Lung (tissue), 11 donors: ENCODE measurements at regions not wholly inside any gene's neighbourhood (a gene's known extent, or its start where the extent isn't known, plus 50 kb on each side); places are given as distances from the start of the nearest gene placed in this dataset.

ENCODE experiments used
- ATAC-seq: fragments of 200-7000 bp; cut with Tn5 transposase; one replicate; pipeline ENCODE4 v1.9.1; 2020; ENCODE audit warnings: moderate number of reproducible peaks; ENCODE audit not compliant: insufficient read depth, low FRiP score
- DNase-seq, 3 donors: peaks; one replicate each; pipeline ENCODE4 v3.0.0-alpha.2; 2013 to 2017
- H3K27ac ChIP-seq, 2 donors: one replicate each; pipeline ENCODE4 v1.5.1; 2013; ENCODE audit warnings: mild to moderate bottlenecking in 2 of 2, moderate library complexity in 2 of 2, control low read depth in 1 of 2, inconsistent platforms in 1 of 2, low read depth in 1 of 2, low read length in 1 of 2
- H3K27me3 ChIP-seq, 3 donors: one replicate each; pipeline ENCODE4 v1.5.1; 2013; ENCODE audit warnings: low read length in 2 of 3; ENCODE audit not compliant: control insufficient read depth in 3 of 3, insufficient read depth in 3 of 3
- H3K36me3 ChIP-seq, 4 donors: one replicate each; pipeline ENCODE4 v1.5.1; 2013; ENCODE audit warnings: low read length in 4 of 4, mild to moderate bottlenecking in 1 of 4, moderate library complexity in 1 of 4; ENCODE audit not compliant: control insufficient read depth in 4 of 4, insufficient read depth in 4 of 4
- H3K4me1 ChIP-seq, 5 donors: one replicate each; pipeline ENCODE4 v1.5.1; 2013; ENCODE audit warnings: low read length in 5 of 5, mild to moderate bottlenecking in 2 of 5, moderate library complexity in 1 of 5; ENCODE audit not compliant: control insufficient read depth in 5 of 5, insufficient read depth in 5 of 5
- H3K4me3 ChIP-seq: one replicate; pipeline ENCODE4 v1.5.1; 2013; ENCODE audit warnings: mild to moderate bottlenecking, control low read depth, moderate library complexity
- H3K9ac ChIP-seq, 2 donors: one replicate each; pipeline ENCODE4 v1.5.1; 2013; ENCODE audit warnings: low read length in 2 of 2, control low read depth in 1 of 2; ENCODE audit not compliant: insufficient read depth in 1 of 2
- H3K9me3 ChIP-seq, 4 donors: one replicate each; pipeline ENCODE4 v1.5.1; 2013; ENCODE audit warnings: low read length in 3 of 4, mild to moderate bottlenecking in 1 of 4, moderate library complexity in 1 of 4; ENCODE audit not compliant: control insufficient read depth in 4 of 4, insufficient read depth in 3 of 4
- WGBS, 2 donors: extraction: QIAGEN DNeasy Blood & Tissue Kit; methylation state at CpG; one replicate each; pipeline ENCODE4 v1.1.7; 2013; 5-methylcytosine and 5-hydroxymethylcytosine counted together
- TF ChIP-seq, protein P1 (sequence below): IDR thresholded peaks from 2 replicates; pipeline ENCODE4 v1.5.1; 2012; ENCODE audit warnings: mild to moderate bottlenecking; ENCODE audit errors: control extremely low read depth, extremely low read depth
- donor health status: control.
- donor health status: control.
- donor health status: Bipolar disorder and iron deficiency.
- donor health status: healthy.
- donor health status: DM: yes; HTN: yes; CAD: no.

GRCh38 chr2:163420604-163421003, 315.2 kb downstream of the FIGN start:
- no peaks in the 10 kb centered on the region for H3K36me3 ChIP-seq
- DNase-seq, result no peak
- no peak for ATAC-seq
- no peaks in the 10 kb centered on the region for H3K9me3 ChIP-seq
- H3K9ac ChIP-seq, result no peak overlapping the region
- TF ChIP-seq, protein P1, sequence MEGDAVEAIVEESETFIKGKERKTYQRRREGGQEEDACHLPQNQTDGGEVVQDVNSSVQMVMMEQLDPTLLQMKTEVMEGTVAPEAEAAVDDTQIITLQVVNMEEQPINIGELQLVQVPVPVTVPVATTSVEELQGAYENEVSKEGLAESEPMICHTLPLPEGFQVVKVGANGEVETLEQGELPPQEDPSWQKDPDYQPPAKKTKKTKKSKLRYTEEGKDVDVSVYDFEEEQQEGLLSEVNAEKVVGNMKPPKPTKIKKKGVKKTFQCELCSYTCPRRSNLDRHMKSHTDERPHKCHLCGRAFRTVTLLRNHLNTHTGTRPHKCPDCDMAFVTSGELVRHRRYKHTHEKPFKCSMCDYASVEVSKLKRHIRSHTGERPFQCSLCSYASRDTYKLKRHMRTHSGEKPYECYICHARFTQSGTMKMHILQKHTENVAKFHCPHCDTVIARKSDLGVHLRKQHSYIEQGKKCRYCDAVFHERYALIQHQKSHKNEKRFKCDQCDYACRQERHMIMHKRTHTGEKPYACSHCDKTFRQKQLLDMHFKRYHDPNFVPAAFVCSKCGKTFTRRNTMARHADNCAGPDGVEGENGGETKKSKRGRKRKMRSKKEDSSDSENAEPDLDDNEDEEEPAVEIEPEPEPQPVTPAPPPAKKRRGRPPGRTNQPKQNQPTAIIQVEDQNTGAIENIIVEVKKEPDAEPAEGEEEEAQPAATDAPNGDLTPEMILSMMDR, result no peak
- H3K4me1 ChIP-seq, result no peaks in the 10 kb centered on the region
- no peak overlapping the region for H3K27ac ChIP-seq
- H3K4me3 ChIP-seq, result no peak overlapping the region
- 92 to 94% methylated on average over 2 of the region's 2 CpGs for WGBS, 2 donors
- no peaks in the 10 kb centered on the region for H3K27me3 ChIP-seq

DNA sequence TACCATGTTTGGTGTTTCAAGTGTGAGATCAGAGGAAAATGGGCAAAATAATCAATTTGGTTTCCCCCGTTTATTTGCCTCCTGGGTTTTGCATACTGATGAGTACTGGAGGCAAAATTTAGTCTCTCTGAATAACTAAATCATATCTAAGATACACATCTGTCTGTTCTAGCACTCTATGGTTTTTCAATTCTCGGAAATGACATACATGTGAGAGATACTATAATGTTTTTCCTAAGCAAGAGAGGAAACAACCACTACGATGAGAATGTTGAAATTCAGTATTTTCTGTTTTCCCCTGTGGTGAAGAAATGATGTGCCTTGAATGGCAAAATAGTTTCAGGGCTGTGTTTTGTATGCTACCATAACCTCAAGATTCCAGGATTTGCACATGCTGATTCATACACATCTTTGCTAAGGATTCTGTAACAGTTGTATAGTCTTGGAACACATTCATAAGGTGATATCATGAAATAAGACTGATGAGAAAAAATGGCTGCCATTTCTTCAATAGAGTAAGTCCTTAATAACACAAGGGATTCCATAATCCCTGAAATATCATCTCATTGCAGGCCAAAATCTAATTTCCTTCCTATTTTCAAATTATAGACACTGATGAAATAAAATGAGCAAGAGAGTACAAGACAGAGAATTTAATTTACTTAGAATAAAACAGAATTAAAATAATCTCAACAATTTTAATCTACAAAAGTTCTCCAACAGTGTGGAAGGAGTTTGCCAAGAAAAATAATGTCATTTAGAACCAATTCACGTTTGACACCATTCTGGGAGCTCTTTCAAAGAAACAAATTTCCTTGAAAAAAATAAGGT, 316.6 kb downstream of the FIGN start:
- TF ChIP-seq, protein P1, result no peak
- WGBS, 2 donors, result 74 to 83% methylated on average over 4 of the region's 4 CpGs
- H3K36me3 ChIP-seq, result no peaks in the 10 kb centered on the region

GRCh38 chr2:163417596-163418337, 318.0 kb downstream of the FIGN start:
- no peak overlapping the region for H3K9ac ChIP-seq

More for the DNA sequence above, 316.6 kb downstream of the FIGN start:
- Histone ChIP-seq H3K9ac (no peak overlapping the region), H3K27me3 (no peaks in the 10 kb centered on the region), H3K4me3 (no peak overlapping the region), H3K9me3 (no peaks in the 10 kb centered on the region), H3K4me1 (no peaks in the 10 kb centered on the region), H3K27ac (no peak overlapping the region)
- ATAC-seq (no peak), DNase-seq (no peak)

More at GRCh38 chr2:163417596-163418337, 318.0 kb downstream of the FIGN start:
- H3K27ac ChIP-seq, result no peak overlapping the region
- no peak for DNase-seq
- H3K27me3 ChIP-seq, result no peaks in the 10 kb centered on the region
- ATAC-seq, result no peak
- no peaks in the 10 kb centered on the region for H3K36me3 ChIP-seq
- no peaks in the 10 kb centered on the region for H3K9me3 ChIP-seq
- WGBS, 2 donors, result 72 to 73% methylated on average over 2 of the region's 2 CpGs
- TF ChIP-seq, protein P1, result no peak
- no peaks in the 10 kb centered on the region for H3K4me1 ChIP-seq
- no peak overlapping the region for H3K4me3 ChIP-seq
